ENCODE measurements at regions not wholly inside any gene's neighbourhood (a gene's known extent, or its start where the extent isn't known, plus 50 kb on each side); places are given as distances from the start of the nearest gene placed in this dataset.

GRCh38 chr7:84474436-84474835, 279.8 kb upstream of the SEMA3A start:
- no peak for TF ChIP-seq CTCF (IDR thresholded peaks at IDR 0.05)
- H3K4me3 ChIP-seq: no peak overlapping the region
- no peak overlapping the region for H3K27ac ChIP-seq
- no peak for DNase-seq (ENCODE audit: low spot score)

- no peak for DNase-seq (ENCODE audit: low spot score)
- no peak overlapping the region for H3K27ac ChIP-seq
- TF ChIP-seq CTCF (IDR thresholded peaks at IDR 0.05): no peak
- no peak overlapping the region for H3K4me3 ChIP-seq
Observed at GRCh38 chr7:84471576-84471975, 277.0 kb upstream of the SEMA3A start.

- no peak for TF ChIP-seq CTCF (IDR thresholded peaks at IDR 0.05)
Observed at GRCh38 chr7:84469034-84469433, 274.4 kb upstream of the SEMA3A start.

GRCh38 chr7:84462259-84462658, 267.7 kb upstream of the SEMA3A start:
- TF ChIP-seq CTCF (IDR thresholded peaks at IDR 0.05): no peak
- H3K27ac ChIP-seq: no peak overlapping the region
- no peak for DNase-seq (ENCODE audit: low spot score)
- no peak overlapping the region for H3K4me3 ChIP-seq

More at GRCh38 chr7:84469034-84469433, 274.4 kb upstream of the SEMA3A start:
- Histone ChIP-seq H3K4me3 (no peak overlapping the region), H3K27ac (no peak overlapping the region)
- no peak for DNase-seq (ENCODE audit: low spot score)

GRCh38 chr7:84461093-84461492, 266.5 kb upstream of the SEMA3A start:
- no peak for DNase-seq (ENCODE audit: low spot score)
- Histone ChIP-seq H3K27ac (no peak overlapping the region), H3K4me3 (no peak overlapping the region)
- no peak for TF ChIP-seq CTCF (IDR thresholded peaks at IDR 0.05)

- DNase-seq (ENCODE audit: low spot score): no peak
- no peak overlapping the region for H3K27ac ChIP-seq
- no peak overlapping the region for H3K4me3 ChIP-seq
- no peak for TF ChIP-seq CTCF (IDR thresholded peaks at IDR 0.05)
Observed at GRCh38 chr7:84455788-84456187, 261.2 kb upstream of the SEMA3A start.

- DNase-seq (ENCODE audit: low spot score): no peak
- Histone ChIP-seq H3K4me3 (no peak overlapping the region), H3K27ac (no peak overlapping the region)
- TF ChIP-seq CTCF (IDR thresholded peaks at IDR 0.05): no peak
Observed at GRCh38 chr7:84454174-84454959, 259.8 kb upstream of the SEMA3A start.
